ENCODE measurements at regions not wholly inside any gene's neighbourhood (a gene's known extent, or its start where the extent isn't known, plus 50 kb on each side); places are given as distances from the start of the nearest gene placed in this dataset.

- H3K4me3 ChIP-seq (ENCODE audit: control insufficient read depth, low read depth, low read length), result no peak overlapping the region
- TF ChIP-seq CTCF (conservative IDR thresholded peaks at IDR 0.05; ENCODE audit: control insufficient read depth, insufficient read depth, low read depth, low read length), result no peak
- no peak for DNase-seq (ENCODE audit: low read depth)
Measured at GRCh38 chr12:111028830-111029229, 108.5 kb upstream of the MYL2 start.

- no peak overlapping the region for H3K4me3 ChIP-seq (ENCODE audit: control insufficient read depth, low read depth, low read length)
- no peak for DNase-seq (ENCODE audit: low read depth)
- no peak for TF ChIP-seq CTCF (conservative IDR thresholded peaks at IDR 0.05; ENCODE audit: control insufficient read depth, insufficient read depth, low read depth, low read length)
Measured at GRCh38 chr12:111027431-111027830, 107.1 kb upstream of the MYL2 start.

GRCh38 chr12:111025792-111026430, 105.5 kb upstream of the MYL2 start:
- H3K4me3 ChIP-seq (ENCODE audit: control insufficient read depth, low read depth, low read length), result no peak overlapping the region
- no peak for DNase-seq (ENCODE audit: low read depth)
- TF ChIP-seq CTCF (conservative IDR thresholded peaks at IDR 0.05; ENCODE audit: control insufficient read depth, insufficient read depth, low read depth, low read length), result no peak

GRCh38 chr12:111025301-111025700, 104.9 kb upstream of the MYL2 start:
- TF ChIP-seq CTCF (conservative IDR thresholded peaks at IDR 0.05; ENCODE audit: control insufficient read depth, insufficient read depth, low read depth, low read length), result no peak
- DNase-seq (ENCODE audit: low read depth), result no peak

GRCh38 chr12:111024205-111024801, 103.9 kb upstream of the MYL2 start:
- DNase-seq (ENCODE audit: low read depth), result peak; percentile 25
- TF ChIP-seq CTCF (conservative IDR thresholded peaks at IDR 0.05; ENCODE audit: control insufficient read depth, insufficient read depth, low read depth, low read length), result peak; percentile 67
- H3K4me3 ChIP-seq (ENCODE audit: control insufficient read depth, low read depth, low read length), result no peak overlapping the region

More at GRCh38 chr12:111025301-111025700, 104.9 kb upstream of the MYL2 start:
- H3K4me3 ChIP-seq (ENCODE audit: control insufficient read depth, low read depth, low read length), result no peak overlapping the region

- TF ChIP-seq CTCF (conservative IDR thresholded peaks at IDR 0.05; ENCODE audit: control insufficient read depth, insufficient read depth, low read depth, low read length), result no peak
- no peak for DNase-seq (ENCODE audit: low read depth)
Measured at GRCh38 chr12:111022386-111022785, 102.0 kb upstream of the MYL2 start.

More at GRCh38 chr12:111022386-111022785, 102.0 kb upstream of the MYL2 start:
- H3K4me3 ChIP-seq (ENCODE audit: control insufficient read depth, low read depth, low read length), result no peak overlapping the region
